Ascending aorta (tissue), 2 donors: ENCODE measurements at regions not wholly inside any gene's neighbourhood (a gene's known extent, or its start where the extent isn't known, plus 50 kb on each side); places are given as distances from the start of the nearest gene placed in this dataset.

Experiments
- DNase-seq, 2 donors: peaks; one replicate each; pipeline ENCODE4 v3.0.0-alpha.2; 2019; ENCODE audit warnings: low spot score in 2 of 2
- H3K27ac ChIP-seq, 2 donors: fragments of 200-600 bp; sonication (generic); one replicate each; pipeline ENCODE4 v1.5.1; 2016 to 2017; ENCODE audit warnings: mild to moderate bottlenecking in 1 of 2
- H3K27me3 ChIP-seq: fragments of 200-600 bp; sonication (generic); one replicate; pipeline ENCODE4 v1.5.1; 2017
- H3K36me3 ChIP-seq, 2 donors: fragments of 200-600 bp; sonication (generic); one replicate each; pipeline ENCODE4 v1.5.1; 2016
- H3K4me1 ChIP-seq, 2 donors: fragments of 200-600 bp; sonication (generic); one replicate each; pipeline ENCODE4 v1.5.1; 2016 to 2017; ENCODE audit warnings: mild to moderate bottlenecking in 1 of 2
- H3K4me3 ChIP-seq, 2 donors: fragments of 200-600 bp; sonication (generic); one replicate each; pipeline ENCODE4 v1.5.1; 2016 to 2017; ENCODE audit warnings: mild to moderate bottlenecking in 1 of 2
- H3K9me3 ChIP-seq, 2 donors: fragments of 200-600 bp; sonication (generic); one replicate each; pipeline ENCODE4 v1.5.1; 2016
- CTCF ChIP-seq, 3 experiments: fragments of 200-600 bp in 2 of 3; fragments of 450-650 bp in 1 of 3; sonication (generic) in 2 of 3; IDR thresholded peaks; one replicate each; pipeline ENCODE4 v1.5.1; 2016 to 2019; ENCODE audit warnings: antibody characterized with exemption in 3 of 3, mild to moderate bottlenecking in 1 of 3, moderate library complexity in 1 of 3
- intact Hi-C: fragments of 100-400 bp; cut with DNase I; formaldehyde crosslinking; loops from one replicate; pipeline ENCODE4 v1.15.1; 2023

DNA sequence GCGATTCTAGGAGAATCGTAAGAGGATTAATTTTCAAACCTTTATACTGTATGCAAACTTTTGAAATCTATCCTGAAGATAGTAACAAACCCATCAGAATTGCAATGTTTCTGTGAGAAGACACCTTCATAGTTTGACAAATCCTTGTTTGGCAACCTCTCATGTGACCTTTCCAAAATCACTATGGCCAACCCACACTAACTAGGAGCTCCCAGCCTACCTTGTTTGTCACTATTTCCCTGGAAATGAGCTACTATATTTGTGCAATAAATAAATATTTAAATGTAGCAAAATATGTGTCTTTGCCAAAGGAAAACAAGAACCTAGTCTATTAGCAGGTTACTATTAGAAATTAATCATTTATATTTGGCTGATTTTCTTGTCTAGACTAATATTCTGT is 173.7 kb downstream of the PPP1R2C start:
- no peaks in the 10 kb centered on the region for H3K9me3 ChIP-seq
- no peak overlapping the region for H3K27ac ChIP-seq
- no peak for DNase-seq
- intact Hi-C loops = no loop called here
- no peaks in the 10 kb centered on the region for H3K27me3 ChIP-seq
- no peak overlapping the region for H3K4me3 ChIP-seq
- no peaks in the 10 kb centered on the region for H3K4me1 ChIP-seq
- TF ChIP-seq CTCF (IDR thresholded peaks at IDR 0.05) = no peak
- H3K36me3 ChIP-seq = no peaks in the 10 kb centered on the region

DNA sequence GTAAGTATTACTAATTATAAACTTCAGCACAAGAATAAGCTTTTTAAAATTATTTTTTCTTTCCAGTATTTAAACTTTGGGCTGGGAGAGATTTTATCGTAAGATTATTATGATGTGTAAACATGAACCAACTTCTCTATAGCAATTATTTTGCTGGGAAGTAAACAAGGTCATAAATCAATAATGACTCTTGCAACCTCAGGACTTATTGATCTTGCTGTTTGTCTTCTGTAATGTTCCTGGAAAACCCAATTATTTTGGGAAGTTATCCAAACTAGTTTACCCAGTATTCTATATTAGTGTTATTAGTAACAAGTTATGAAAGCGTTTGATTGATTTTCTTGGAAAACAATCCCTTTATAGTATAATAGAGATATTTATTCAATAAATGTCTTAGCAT is 174.9 kb downstream of the PPP1R2C start:
- intact Hi-C loops = no loop called here
- Histone ChIP-seq H3K4me3 (no peak overlapping the region), H3K4me1 (no peaks in the 10 kb centered on the region), H3K9me3 (no peaks in the 10 kb centered on the region), H3K27ac (no peak overlapping the region), H3K27me3 (no peaks in the 10 kb centered on the region), H3K36me3 (no peaks in the 10 kb centered on the region)
- TF ChIP-seq CTCF (IDR thresholded peaks at IDR 0.05) = no peak
- no peak for DNase-seq

GRCh38 chrX:42602566-42602965 is 175.4 kb downstream of the PPP1R2C start:
- intact Hi-C loops = no loop called here
- no peaks in the 10 kb centered on the region for H3K36me3 ChIP-seq

GRCh38 chrX:42602136-42602535 is 175.8 kb downstream of the PPP1R2C start:
- no peak for DNase-seq
- Histone ChIP-seq H3K4me1 (no peaks in the 10 kb centered on the region), H3K9me3 (no peaks in the 10 kb centered on the region), H3K27ac (no peak overlapping the region), H3K36me3 (no peaks in the 10 kb centered on the region), H3K27me3 (no peaks in the 10 kb centered on the region), H3K4me3 (no peak overlapping the region)
- intact Hi-C loops = no loop called here
- TF ChIP-seq CTCF (IDR thresholded peaks at IDR 0.05) = no peak

More at GRCh38 chrX:42602566-42602965, 175.4 kb downstream of the PPP1R2C start:
- Histone ChIP-seq H3K9me3 (no peaks in the 10 kb centered on the region), H3K27me3 (no peaks in the 10 kb centered on the region), H3K4me1 (no peaks in the 10 kb centered on the region), H3K27ac (no peak overlapping the region), H3K4me3 (no peak overlapping the region)
- no peak for DNase-seq
- no peak for TF ChIP-seq CTCF (IDR thresholded peaks at IDR 0.05)

DNA sequence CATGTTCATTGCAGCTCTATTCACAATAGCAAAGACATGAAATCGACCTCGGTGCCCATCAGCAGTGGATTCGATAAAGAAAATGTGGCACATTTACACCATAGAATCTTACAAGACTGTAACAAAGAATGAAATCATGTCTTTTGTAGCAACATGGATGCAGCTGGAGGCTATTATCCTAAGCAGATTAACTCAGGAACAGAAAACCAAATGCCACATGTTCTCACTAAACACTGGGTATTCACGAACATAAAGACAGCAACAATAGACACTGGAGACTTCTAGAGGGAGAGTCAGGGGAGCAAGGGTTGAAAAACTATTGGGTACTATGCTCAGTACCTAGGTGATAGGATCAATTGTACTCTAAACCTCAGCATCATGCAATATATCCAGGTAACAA is 180.5 kb downstream of the PPP1R2C start:
- H3K4me3 ChIP-seq = no peak overlapping the region
- no peaks in the 10 kb centered on the region for H3K27me3 ChIP-seq
- no peaks in the 10 kb centered on the region for H3K4me1 ChIP-seq
- no peak overlapping the region for H3K27ac ChIP-seq
- TF ChIP-seq CTCF (IDR thresholded peaks at IDR 0.05) = no peak
- DNase-seq = no peak
- H3K9me3 ChIP-seq = no peaks in the 10 kb centered on the region
- no peaks in the 10 kb centered on the region for H3K36me3 ChIP-seq
- intact Hi-C loops = no loop called here
